HL-60 (cell line): ENCODE measurements at regions not wholly inside any gene's neighbourhood (a gene's known extent, or its start where the extent isn't known, plus 50 kb on each side); places are given as distances from the start of the nearest gene placed in this dataset.

Source experiments
- CTCF ChIP-seq: IDR thresholded peaks from one replicate; pipeline ENCODE4 v1.5.1; 2011; ENCODE audit warnings: low read length, control low read depth, inconsistent platforms; ENCODE audit not compliant: insufficient read depth
- GABPA ChIP-seq: IDR thresholded peaks from 2 replicates; pipeline ENCODE4 v1.6.1; 2012; ENCODE audit warnings: low read depth
- POLR2AphosphoS5 ChIP-seq: IDR thresholded peaks from 2 replicates; pipeline ENCODE4 v1.6.1; 2012; ENCODE audit warnings: low read depth
- REST ChIP-seq: IDR thresholded peaks from 2 replicates; pipeline ENCODE4 v1.6.1; 2012; ENCODE audit warnings: low read depth; ENCODE audit not compliant: insufficient replicate concordance
- SPI1 ChIP-seq: IDR thresholded peaks from 2 replicates; pipeline ENCODE4 v1.6.1; 2012; ENCODE audit warnings: low read depth, mild to moderate bottlenecking, borderline replicate concordance

- TF ChIP-seq POLR2AphosphoS5 (no peak), REST (no peak), CTCF (no peak), GABPA (no peak), SPI1 (no peak)
These were observed 80.0 kb upstream of the TNC start for GRCh38 chr9:115198001-115198400.
